HepG2 (cell line): ENCODE measurements at regions not wholly inside any gene's neighbourhood (a gene's known extent, or its start where the extent isn't known, plus 50 kb on each side); places are given as distances from the start of the nearest gene placed in this dataset.

Experiments used
- ATAC-seq: fragments of 200-7000 bp; cut with Tn5 transposase; 3 replicates; pipeline ENCODE4 v1.9.1; 2020; ENCODE audit warnings: mild to moderate bottlenecking, moderate library complexity
- BruUV-seq: library from RNA; stranded (reverse); fragments of 400-500 nt; replicated peaks from 2 replicates; lab custom pipeline; 2021; lab: Mats Ljungman, UMichigan
- CTCF ChIA-PET: fragments of 300-600 bp; formaldehyde crosslinking; extraction: SDS; loops from one replicate; lab custom pipeline; 2021; ENCODE audit warnings: low total read pairs, inconsistent platforms, low intra/inter-chr PET ratio; lab: Yijun Ruan, JAX
- POLR2A ChIA-PET: fragments of 350-600 bp; sonication (Branson Sonifier 250); formaldehyde crosslinking; loops from one replicate; lab custom pipeline; 2020; ENCODE audit warnings: antibody characterized with exemption, inconsistent platforms; lab: Yijun Ruan, JAX
- DNase-seq: peaks from one replicate; pipeline ENCODE4 v3.0.0-alpha.2; 2015; ENCODE audit warnings: low spot score
- FAIRE-seq: peaks from 3 replicates; lab custom pipeline; 2011; peaks lifted over from hg19 to GRCh38; lab: Jason Lieb, UNC
- H2AFZ ChIP-seq: one replicate; pipeline ENCODE4 v1.6.1; 2011; ENCODE audit warnings: low read length, inconsistent platforms
- H3K27ac ChIP-seq: fragments of 300-600 bp; 3 replicates; pipeline ENCODE4 v1.8.0; 2011; ENCODE audit warnings: mixed run types, mild to moderate bottlenecking, mixed read lengths, low read length, inconsistent platforms; ENCODE audit not compliant: insufficient read depth; ENCODE audit errors: extremely low read length
- H3K27me3 ChIP-seq, 2 experiments: fragments of 200-600 bp in 1 of 2; 2 replicates in 1 of 2; 3 replicates in 1 of 2; pipeline versions ENCODE4 v1.6.0 to v1.8.0; 2011; ENCODE audit warnings: low read length in 2 of 2, mild to moderate bottlenecking in 2 of 2, moderate library complexity in 2 of 2, inconsistent platforms in 1 of 2; ENCODE audit not compliant: insufficient read depth in 2 of 2, control insufficient read depth in 1 of 2
- H3K36me3 ChIP-seq, 2 experiments: fragments of 200-600 bp in 1 of 2; replicated peaks in 1 of 2; 2 replicates in 1 of 2; 3 replicates in 1 of 2; pipeline versions ENCODE4 v1.5.1 to v1.8.0; 2011; ENCODE audit warnings: low read length in 2 of 2, inconsistent platforms in 1 of 2; ENCODE audit not compliant: insufficient read depth in 2 of 2, control insufficient read depth in 1 of 2
- H3K4me1 ChIP-seq: 2 replicates; pipeline ENCODE4 v1.5.1; 2012; ENCODE audit warnings: low read length, inconsistent platforms; ENCODE audit not compliant: insufficient read depth
- H3K4me2 ChIP-seq: 2 replicates; pipeline ENCODE4 v1.6.0; 2011; ENCODE audit warnings: low read depth, low read length, inconsistent platforms
- H3K4me3 ChIP-seq, 3 experiments: fragments of 200-600 bp in 1 of 3; sonication (generic), shearing (Covaris generic) in 1 of 3; replicated peaks in 1 of 3; 2 replicates each; pipeline ENCODE4 v1.5.1; 2011 to 2016; ENCODE audit warnings: low read length in 3 of 3, inconsistent platforms in 2 of 3, low read depth in 2 of 3, mild to moderate bottlenecking in 2 of 3, control low read depth in 1 of 3, mixed read lengths in 1 of 3; ENCODE audit not compliant: insufficient read depth in 1 of 3
- H3K79me2 ChIP-seq: one replicate; pipeline ENCODE4 v1.6.1; 2011; ENCODE audit warnings: low read length, inconsistent platforms; ENCODE audit not compliant: insufficient read depth
- H3K9ac ChIP-seq: 2 replicates; pipeline ENCODE4 v1.6.0; 2011; ENCODE audit warnings: mild to moderate bottlenecking, low read depth, low read length, inconsistent platforms; ENCODE audit not compliant: insufficient read depth
- H3K9me3 ChIP-seq: 2 replicates; pipeline ENCODE4 v1.5.1; 2012; ENCODE audit warnings: mild to moderate bottlenecking, low read length
- H4K20me1 ChIP-seq: 2 replicates; pipeline ENCODE4 v1.6.0; 2011; ENCODE audit warnings: inconsistent platforms, mild to moderate bottlenecking, low read length, moderate library complexity; ENCODE audit not compliant: insufficient read depth
- DDIT3 ChIP-seq: sonication (generic); formaldehyde crosslinking; IDR thresholded peaks from 2 replicates; pipeline ENCODE4 v1.4.0; 2020; ENCODE audit warnings: mild to moderate bottlenecking, missing genetic modification reagents
- HOXA3 ChIP-seq: sonication (generic); formaldehyde crosslinking; IDR thresholded peaks from 2 replicates; pipeline ENCODE4 v1.5.0; 2020; ENCODE audit warnings: missing genetic modification reagents
- KAT2B ChIP-seq: fragments of 150-350 bp; IDR thresholded peaks from 2 replicates; pipeline ENCODE4 v1.6.1; 2014; ENCODE audit warnings: low read depth, low read length, borderline replicate concordance
- MAFG ChIP-seq: sonication (generic); formaldehyde crosslinking; IDR thresholded peaks from 2 replicates; pipeline ENCODE4 v1.5.1; 2020; ENCODE audit warnings: mild to moderate bottlenecking, missing genetic modification reagents
- MYC ChIP-seq: sonication (generic); formaldehyde crosslinking; IDR thresholded peaks from 2 replicates; pipeline ENCODE4 v1.9.0; 2021; ENCODE audit warnings: missing genetic modification reagents, borderline replicate concordance
- PCBP1 ChIP-seq: fragments of 200-400 bp; formaldehyde crosslinking; IDR thresholded peaks from 2 replicates; pipeline ENCODE4 v1.6.1; 2017; ENCODE audit warnings: mild to moderate bottlenecking, low read depth, low read length, borderline replicate concordance
- ZNF143 ChIP-seq: sonication (generic); formaldehyde crosslinking; IDR thresholded peaks from 2 replicates; pipeline ENCODE4 v1.4.0; 2020; ENCODE audit warnings: missing genetic modification reagents
- ZNF556 ChIP-seq: sonication (generic); formaldehyde crosslinking; IDR thresholded peaks from 2 replicates; pipeline ENCODE4 v1.4.0; 2020; ENCODE audit warnings: mild to moderate bottlenecking, missing genetic modification reagents, borderline replicate concordance
- ZNF724P ChIP-seq: sonication (generic); formaldehyde crosslinking; IDR thresholded peaks from 2 replicates; pipeline ENCODE4 v1.8.0; 2022; ENCODE audit warnings: missing genetic modification reagents, borderline replicate concordance
- WGBS: methylation state at CpG from one replicate; pipeline ENCODE4 v1.1.6; 2017; ENCODE audit warnings: low lambda C conversion rate; 5-methylcytosine and 5-hydroxymethylcytosine counted together
- in situ Hi-C: cut with HindIII; loops from 2 replicates; pipeline ENCODE4 v1.10.0; 2017; ENCODE audit warnings: low pct_unique_long_range_greater_than_20kb; ENCODE audit not compliant: extremely low pct_ligation_motif_present
- intact Hi-C: fragments of 100-400 bp; cut with micrococcal nuclease; formaldehyde crosslinking; loops from one replicate; pipeline ENCODE4 v1.10.0; 2022; ENCODE audit not compliant: unreplicated experiment
- TF ChIP-seq, protein P1 (sequence below): sonication (generic); formaldehyde crosslinking; IDR thresholded peaks from 2 replicates; pipeline ENCODE4 v1.8.0; 2022; ENCODE audit warnings: mild to moderate bottlenecking, missing genetic modification reagents, moderate library complexity
- TF ChIP-seq, protein P2 (sequence below): IDR thresholded peaks from 2 replicates; pipeline ENCODE4 v1.6.1; 2016; ENCODE audit warnings: low read depth

DNA sequence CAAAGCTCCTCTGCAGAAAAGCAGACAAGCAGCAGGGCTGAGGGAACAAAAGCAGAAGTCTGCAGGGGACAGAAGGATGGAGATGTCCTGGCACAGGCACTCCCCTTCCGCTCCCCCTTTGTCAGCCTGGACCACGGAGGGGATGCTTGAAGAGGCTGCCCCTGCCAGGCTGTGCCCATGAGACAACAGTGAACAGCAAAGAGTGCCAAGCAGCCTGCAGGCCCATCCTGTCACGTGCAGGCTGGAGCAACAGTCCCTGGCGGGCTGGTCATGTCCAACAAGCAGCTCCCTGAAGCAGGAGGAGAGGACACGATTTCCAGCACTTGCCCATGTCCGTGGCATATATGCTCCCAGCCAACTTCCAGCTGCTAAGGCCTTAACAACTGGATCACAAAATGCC is 132.3 kb downstream of the IRX2 start (continued):
- TF ChIP-seq MAFG (CRISPR knock-in tag) (no peak), ZNF556 (CRISPR knock-in tag) (no peak), PCBP1 (no peak), MYC (CRISPR knock-in tag) (no peak), DDIT3 (CRISPR knock-in tag) (no peak), HOXA3 (no peak)
- TF ChIP-seq, protein P1, sequence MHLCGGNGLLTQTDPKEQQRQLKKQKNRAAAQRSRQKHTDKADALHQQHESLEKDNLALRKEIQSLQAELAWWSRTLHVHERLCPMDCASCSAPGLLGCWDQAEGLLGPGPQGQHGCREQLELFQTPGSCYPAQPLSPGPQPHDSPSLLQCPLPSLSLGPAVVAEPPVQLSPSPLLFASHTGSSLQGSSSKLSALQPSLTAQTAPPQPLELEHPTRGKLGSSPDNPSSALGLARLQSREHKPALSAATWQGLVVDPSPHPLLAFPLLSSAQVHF = no peak
- TF ChIP-seq, protein P2, sequence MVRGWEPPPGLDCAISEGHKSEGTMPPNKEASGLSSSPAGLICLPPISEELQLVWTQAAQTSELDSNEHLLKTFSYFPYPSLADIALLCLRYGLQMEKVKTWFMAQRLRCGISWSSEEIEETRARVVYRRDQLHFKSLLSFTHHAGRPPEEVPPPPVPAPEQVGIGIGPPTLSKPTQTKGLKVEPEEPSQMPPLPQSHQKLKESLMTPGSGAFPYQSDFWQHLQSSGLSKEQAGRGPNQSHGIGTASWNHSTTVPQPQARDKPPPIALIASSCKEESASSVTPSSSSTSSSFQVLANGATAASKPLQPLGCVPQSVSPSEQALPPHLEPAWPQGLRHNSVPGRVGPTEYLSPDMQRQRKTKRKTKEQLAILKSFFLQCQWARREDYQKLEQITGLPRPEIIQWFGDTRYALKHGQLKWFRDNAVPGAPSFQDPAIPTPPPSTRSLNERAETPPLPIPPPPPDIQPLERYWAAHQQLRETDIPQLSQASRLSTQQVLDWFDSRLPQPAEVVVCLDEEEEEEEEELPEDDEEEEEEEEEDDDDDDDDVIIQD (CRISPR knock-in tag) = no peak

DNA sequence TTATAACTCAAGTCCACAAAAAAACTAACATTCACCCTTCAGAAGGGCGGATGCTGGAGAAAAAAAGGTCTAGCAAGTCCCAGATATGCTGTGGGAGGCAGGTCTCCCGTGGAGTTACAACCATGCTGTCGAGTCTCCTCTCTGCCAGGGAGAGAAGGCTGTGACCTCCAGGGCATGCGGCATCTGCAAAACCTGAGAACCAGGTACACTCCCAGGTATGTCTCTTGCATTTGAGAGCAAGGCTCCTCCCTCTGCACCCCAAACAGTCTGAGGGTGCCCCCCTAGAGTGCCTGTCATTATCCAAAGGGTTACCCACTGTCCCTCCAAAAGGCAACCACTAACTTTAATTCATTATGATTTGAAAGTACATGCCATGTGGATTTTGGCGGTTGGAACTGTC is 134.0 kb downstream of the IRX2 start:
- Histone ChIP-seq H3K4me1 (no peaks in the 10 kb centered on the region), H4K20me1 (no peaks in the 10 kb centered on the region), H3K79me2 (no peaks in the 10 kb centered on the region), H3K36me3 (no peaks in the 10 kb centered on the region), H2AFZ (no peak overlapping the region), H3K4me3 (no peak overlapping the region), H3K9ac (no peak overlapping the region), H3K27me3 (peaks cover 1 to 18% of the 10 kb centered on the region in 2 experiments; a peak in 2 of 5 replicates), H3K9me3 (no peaks in the 10 kb centered on the region), H3K4me2 (no peak overlapping the region), H3K27ac (no peak overlapping the region)
- ATAC-seq = no peak
- ChIA-PET POLR2A (no interaction called here), CTCF (no interaction called here)
- in situ Hi-C loops = no loop called here
- 33% methylated on average over 3 of the region's 5 CpGs for whole genome bisulfite sequencing
- DNase-seq = no peak
- intact Hi-C loops = no loop called here
- no TSS peak for BruUV-seq
- no peak for FAIRE-seq
- TF ChIP-seq KAT2B (no peak), ZNF724P (CRISPR knock-in tag) (no peak), ZNF143 (CRISPR knock-in tag) (no peak)
- TF ChIP-seq, all 625 proteins: peak for 0
